H9 (cell line): ENCODE measurements at regions not wholly inside any gene's neighbourhood (a gene's known extent, or its start where the extent isn't known, plus 50 kb on each side); places are given as distances from the start of the nearest gene placed in this dataset.

Experiments used
- DNase-seq: peaks from one replicate; pipeline ENCODE4 v3.0.0-alpha.2; 2017
- H2AFZ ChIP-seq: one replicate; pipeline ENCODE4 v1.6.1; 2013; ENCODE audit warnings: mild to moderate bottlenecking, low read length, control low read depth, moderate library complexity
- H2AK5ac ChIP-seq: 2 replicates; pipeline ENCODE4 v1.6.1; 2013; ENCODE audit warnings: low read length, control low read depth, mixed read lengths; ENCODE audit not compliant: insufficient read length
- H2BK120ac ChIP-seq: one replicate; pipeline ENCODE4 v1.6.1; 2013; ENCODE audit warnings: low read depth, mild to moderate bottlenecking, low read length, control low read depth, inconsistent platforms; ENCODE audit not compliant: poor library complexity, severe bottlenecking
- H2BK12ac ChIP-seq: 2 replicates; pipeline ENCODE4 v1.6.1; 2013; ENCODE audit warnings: low read length, control low read depth, mixed read lengths, low read depth; ENCODE audit not compliant: insufficient read length
- H2BK15ac ChIP-seq: 2 replicates; pipeline ENCODE4 v1.6.1; 2013; ENCODE audit warnings: low read depth, low read length, control low read depth
- H2BK20ac ChIP-seq: one replicate; pipeline ENCODE4 v1.6.1; 2013; ENCODE audit warnings: low read depth, mild to moderate bottlenecking, low read length, control low read depth, inconsistent platforms; ENCODE audit not compliant: poor library complexity, severe bottlenecking
- H2BK5ac ChIP-seq: 2 replicates; pipeline ENCODE4 v1.6.1; 2013; ENCODE audit warnings: low read length, control low read depth, mixed read lengths; ENCODE audit not compliant: insufficient read length
- H3K14ac ChIP-seq: 2 replicates; pipeline ENCODE4 v1.6.1; 2013; ENCODE audit warnings: low read length, control low read depth; ENCODE audit not compliant: insufficient read depth
- H3K18ac ChIP-seq: 2 replicates; pipeline ENCODE4 v1.6.1; 2013; ENCODE audit warnings: low read depth, mild to moderate bottlenecking, mixed read lengths, low read length, control low read depth; ENCODE audit not compliant: insufficient read length
- H3K23ac ChIP-seq: 2 replicates; pipeline ENCODE4 v1.6.1; 2013; ENCODE audit warnings: low read length, control low read depth, mixed read lengths, low read depth; ENCODE audit not compliant: insufficient read length
- H3K23me2 ChIP-seq: 2 replicates; pipeline ENCODE4 v1.6.1; 2013; ENCODE audit warnings: low read depth, mild to moderate bottlenecking, mixed read lengths, low read length, control low read depth; ENCODE audit not compliant: insufficient read length, poor library complexity, severe bottlenecking
- H3K27ac ChIP-seq: 2 replicates; pipeline ENCODE4 v1.5.1; 2013; ENCODE audit warnings: low read length, control low read depth, mixed read lengths, low read depth; ENCODE audit not compliant: insufficient read length
- H3K27me3 ChIP-seq: 2 replicates; pipeline ENCODE4 v1.6.1; 2013; ENCODE audit warnings: low read length, control low read depth, inconsistent platforms; ENCODE audit not compliant: insufficient read depth
- H3K4ac ChIP-seq: 2 replicates; pipeline ENCODE4 v1.6.1; 2013; ENCODE audit warnings: low read depth, mild to moderate bottlenecking, control low read depth, inconsistent platforms, low read length, moderate library complexity
- H3K4me1 ChIP-seq: 2 replicates; pipeline ENCODE4 v1.6.1; 2013; ENCODE audit warnings: low read length, control low read depth, inconsistent platforms; ENCODE audit not compliant: insufficient read depth
- H3K4me2 ChIP-seq: 2 replicates; pipeline ENCODE4 v1.6.1; 2013; ENCODE audit warnings: low read length, control low read depth, mixed read lengths; ENCODE audit not compliant: insufficient read length, insufficient read depth
- H3K56ac ChIP-seq: 2 replicates; pipeline ENCODE4 v1.6.1; 2013; ENCODE audit warnings: low read depth, mild to moderate bottlenecking, mixed read lengths, low read length, control low read depth; ENCODE audit not compliant: insufficient read length
- H3K79me1 ChIP-seq: 2 replicates; pipeline ENCODE4 v1.6.1; 2013; ENCODE audit warnings: low read depth, mild to moderate bottlenecking, moderate library complexity, low read length, control low read depth, inconsistent platforms; ENCODE audit not compliant: insufficient read depth, poor library complexity, severe bottlenecking
- H3K79me2 ChIP-seq: 2 replicates; pipeline ENCODE4 v1.6.1; 2013; ENCODE audit warnings: low read length, control low read depth, inconsistent platforms; ENCODE audit not compliant: insufficient read depth
- H3K9ac ChIP-seq: 2 replicates; pipeline ENCODE4 v1.6.1; 2013; ENCODE audit warnings: low read length, control low read depth, mixed read lengths; ENCODE audit not compliant: insufficient read length; ENCODE audit errors: extremely low read depth
- H3K9me3 ChIP-seq: one replicate; pipeline ENCODE4 v1.6.1; 2013; ENCODE audit warnings: low read depth, low read length, inconsistent platforms; ENCODE audit not compliant: control insufficient read depth
- H3T11ph ChIP-seq: one replicate; pipeline ENCODE4 v1.6.1; 2013; ENCODE audit warnings: mild to moderate bottlenecking, low read length, control low read depth, inconsistent platforms
- H4K20me1 ChIP-seq: one replicate; pipeline ENCODE4 v1.6.1; 2013; ENCODE audit not compliant: control insufficient read depth, insufficient read length, insufficient read depth
- H4K5ac ChIP-seq: 2 replicates; pipeline ENCODE4 v1.6.1; 2013; ENCODE audit warnings: low read depth, mild to moderate bottlenecking, mixed read lengths, low read length, control low read depth; ENCODE audit not compliant: insufficient read length
- H4K8ac ChIP-seq: replicated peaks from 2 replicates; pipeline ENCODE4 v1.6.1; 2013; ENCODE audit warnings: low read length, control low read depth, mixed read lengths, low read depth; ENCODE audit not compliant: insufficient read length
- H4K91ac ChIP-seq: 2 replicates; pipeline ENCODE4 v1.6.1; 2013; ENCODE audit warnings: low read depth, mild to moderate bottlenecking, moderate library complexity, mixed read lengths, low read length, control low read depth; ENCODE audit not compliant: insufficient read length
- H3K27ac Mint-ChIP-seq, 3 experiments: 2 replicates in 2 of 3; 3 replicates in 1 of 3; pipeline ENCODE4 v1.8.0; 2020 to 2021; ENCODE audit warnings: mixed read lengths in 3 of 3, mild to moderate bottlenecking in 1 of 3, moderate library complexity in 1 of 3
- H3K27me3 Mint-ChIP-seq: 2 replicates; pipeline ENCODE4 v1.8.0; 2021; ENCODE audit warnings: low read depth, mild to moderate bottlenecking, moderate library complexity, mixed read lengths
- H3K36me3 Mint-ChIP-seq, 3 experiments: 2 replicates in 2 of 3; 3 replicates in 1 of 3; pipeline ENCODE4 v1.8.0; 2020 to 2021; ENCODE audit warnings: low read depth in 3 of 3, mixed read lengths in 3 of 3; ENCODE audit not compliant: insufficient read depth in 1 of 3
- H3K4me1 Mint-ChIP-seq, 2 experiments: 2 replicates each; pipeline ENCODE4 v1.8.0; 2020; ENCODE audit warnings: mixed read lengths in 2 of 2
- H3K4me3 Mint-ChIP-seq, 2 experiments: 2 replicates in 1 of 2; 3 replicates in 1 of 2; pipeline ENCODE4 v1.8.0; 2020 to 2021; ENCODE audit warnings: mild to moderate bottlenecking in 2 of 2, mixed read lengths in 2 of 2, moderate library complexity in 1 of 2
- H3K9me3 Mint-ChIP-seq, 2 experiments: 2 replicates in 1 of 2; 3 replicates in 1 of 2; pipeline ENCODE4 v1.8.0; 2020; ENCODE audit warnings: mild to moderate bottlenecking in 2 of 2, mixed read lengths in 2 of 2, moderate library complexity in 1 of 2
- WGBS: extraction: QIAGEN DNeasy Blood & Tissue Kit; methylation state at CpG from one replicate; pipeline ENCODE4 v1.1.7; 2013; ENCODE audit warnings: missing lambda C conversion rate, low lambda C conversion rate, mixed read lengths; ENCODE audit not compliant: insufficient read length; ENCODE audit errors: extremely low coverage; 5-methylcytosine and 5-hydroxymethylcytosine counted together
- TF ChIP-seq, protein P1 (sequence below): fragments of 200-600 bp; sonication (generic); conservative IDR thresholded peaks from 3 replicates; pipeline ENCODE4 v1.8.0; 2021; ENCODE audit warnings: antibody characterized with exemption, mild to moderate bottlenecking

GRCh38 chr2:215712871-215713790 is 277.3 kb upstream of the FN1 start:
- no peak overlapping the region for H2BK5ac ChIP-seq
- H3K9me3 Mint-ChIP-seq = no peaks in the 10 kb centered on the region
- no peak overlapping the region for H4K8ac ChIP-seq
- DNase-seq = no peak
- H3K27me3 Mint-ChIP-seq = no peaks in the 10 kb centered on the region; the same call in 1 of the 2 replicates
- H3K27ac ChIP-seq = no peak overlapping the region
- no peak overlapping the region for H2BK15ac ChIP-seq
- no peak overlapping the region for H3T11ph ChIP-seq
- H3K4me1 Mint-ChIP-seq = 0 out of 4 replicates have a peak, but pooled peaks cover 0 to 4% of the 10 kb centered on the region in 2 experiments
- H3K27me3 ChIP-seq = no peaks in the 10 kb centered on the region
- H3K36me3 Mint-ChIP-seq = no peaks in the 10 kb centered on the region
- H4K91ac ChIP-seq = no peak overlapping the region
- H4K20me1 ChIP-seq = no peaks in the 10 kb centered on the region
- no peak overlapping the region for H3K4me3 Mint-ChIP-seq
- no peak overlapping the region for H2BK12ac ChIP-seq
- H3K4me1 ChIP-seq = no peaks in the 10 kb centered on the region
- H3K79me1 ChIP-seq = no peaks in the 10 kb centered on the region
- no peak overlapping the region for H3K18ac ChIP-seq
- no peak overlapping the region for H2BK120ac ChIP-seq
- H3K14ac ChIP-seq = no peak overlapping the region
- no peak overlapping the region for H4K5ac ChIP-seq
- no CpG with 5 or more reads among the region's 2 CpGs for WGBS
- no peak overlapping the region for H3K4me2 ChIP-seq
- no peak overlapping the region for H3K23ac ChIP-seq
- no peak overlapping the region for H3K27ac Mint-ChIP-seq
- H3K4ac ChIP-seq = no peak overlapping the region
- no peak overlapping the region for H3K9ac ChIP-seq
- TF ChIP-seq, protein P1, sequence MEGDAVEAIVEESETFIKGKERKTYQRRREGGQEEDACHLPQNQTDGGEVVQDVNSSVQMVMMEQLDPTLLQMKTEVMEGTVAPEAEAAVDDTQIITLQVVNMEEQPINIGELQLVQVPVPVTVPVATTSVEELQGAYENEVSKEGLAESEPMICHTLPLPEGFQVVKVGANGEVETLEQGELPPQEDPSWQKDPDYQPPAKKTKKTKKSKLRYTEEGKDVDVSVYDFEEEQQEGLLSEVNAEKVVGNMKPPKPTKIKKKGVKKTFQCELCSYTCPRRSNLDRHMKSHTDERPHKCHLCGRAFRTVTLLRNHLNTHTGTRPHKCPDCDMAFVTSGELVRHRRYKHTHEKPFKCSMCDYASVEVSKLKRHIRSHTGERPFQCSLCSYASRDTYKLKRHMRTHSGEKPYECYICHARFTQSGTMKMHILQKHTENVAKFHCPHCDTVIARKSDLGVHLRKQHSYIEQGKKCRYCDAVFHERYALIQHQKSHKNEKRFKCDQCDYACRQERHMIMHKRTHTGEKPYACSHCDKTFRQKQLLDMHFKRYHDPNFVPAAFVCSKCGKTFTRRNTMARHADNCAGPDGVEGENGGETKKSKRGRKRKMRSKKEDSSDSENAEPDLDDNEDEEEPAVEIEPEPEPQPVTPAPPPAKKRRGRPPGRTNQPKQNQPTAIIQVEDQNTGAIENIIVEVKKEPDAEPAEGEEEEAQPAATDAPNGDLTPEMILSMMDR = no peak
- no peaks in the 10 kb centered on the region for H3K9me3 ChIP-seq
- no peaks in the 10 kb centered on the region for H3K79me2 ChIP-seq
- H3K23me2 ChIP-seq = no peaks in the 10 kb centered on the region
- no peak overlapping the region for H2BK20ac ChIP-seq
- H3K56ac ChIP-seq = no peak overlapping the region
- H2AFZ ChIP-seq = no peak overlapping the region
- H2AK5ac ChIP-seq = no peak overlapping the region
